ENCODE measurements at regions not wholly inside any gene's neighbourhood (a gene's known extent, or its start where the extent isn't known, plus 50 kb on each side); places are given as distances from the start of the nearest gene placed in this dataset.

DNA sequence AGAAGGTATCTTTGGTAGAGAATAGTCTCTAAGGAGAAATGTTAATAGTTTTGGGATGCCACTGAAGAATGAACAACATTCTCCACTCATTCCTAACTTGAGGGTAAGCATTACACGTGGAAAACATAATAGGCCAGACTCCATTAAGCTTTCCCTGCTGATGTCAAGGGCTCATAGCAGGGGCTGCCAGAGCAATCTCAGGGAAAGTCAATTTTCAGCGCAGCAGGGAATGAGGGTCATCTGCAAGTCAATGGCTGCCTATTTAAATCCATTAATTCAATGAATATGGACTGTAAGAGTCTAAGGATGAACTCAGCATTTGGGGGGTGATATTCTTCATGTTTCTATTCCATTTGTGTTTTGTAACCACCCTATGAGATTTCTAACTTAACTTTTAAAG is 144.2 kb upstream of the ARL4C start:
- Histone ChIP-seq H3K27me3 (ENCODE audit: insufficient read depth, low read length, poor library complexity, severe bottlenecking) (no peaks in the 10 kb centered on the region), H3K9me2 (replicated peaks; ENCODE audit: low read depth, low read length) (no peaks in the 10 kb centered on the region), H3K4me2 (ENCODE audit: low read depth, low read length, poor library complexity, severe bottlenecking) (no peak overlapping the region), H3K36me3 (ENCODE audit: insufficient read depth, low read length) (no peaks in the 10 kb centered on the region), H4K20me1 (ENCODE audit: insufficient read depth, low read length, poor library complexity, severe bottlenecking) (no peaks in the 10 kb centered on the region), H3F3A (ENCODE audit: low read depth) (no peaks in the 10 kb centered on the region), H2AFZ (ENCODE audit: low read length) (no peak overlapping the region), H3K4me3 (ENCODE audit: low read length, poor library complexity, severe bottlenecking) (no peak overlapping the region), H3K79me2 (ENCODE audit: insufficient read depth, low read length) (no peaks in the 10 kb centered on the region), H3K4me1 (ENCODE audit: insufficient read depth, low read length, poor library complexity, severe bottlenecking) (no peaks in the 10 kb centered on the region), H3K9me3 (ENCODE audit: insufficient read depth, low read depth, low read length) (peaks cover 5% of the 10 kb centered on the region; the same call in 1 of the 2 replicates), H3K9ac (ENCODE audit: low read depth, low read length, poor library complexity, severe bottlenecking) (no peak overlapping the region)
- TF ChIP-seq EZH2phosphoT487 (IDR thresholded peaks at IDR 0.05; ENCODE audit: borderline replicate concordance) = no peak
- TF ChIP-seq, protein P1, sequence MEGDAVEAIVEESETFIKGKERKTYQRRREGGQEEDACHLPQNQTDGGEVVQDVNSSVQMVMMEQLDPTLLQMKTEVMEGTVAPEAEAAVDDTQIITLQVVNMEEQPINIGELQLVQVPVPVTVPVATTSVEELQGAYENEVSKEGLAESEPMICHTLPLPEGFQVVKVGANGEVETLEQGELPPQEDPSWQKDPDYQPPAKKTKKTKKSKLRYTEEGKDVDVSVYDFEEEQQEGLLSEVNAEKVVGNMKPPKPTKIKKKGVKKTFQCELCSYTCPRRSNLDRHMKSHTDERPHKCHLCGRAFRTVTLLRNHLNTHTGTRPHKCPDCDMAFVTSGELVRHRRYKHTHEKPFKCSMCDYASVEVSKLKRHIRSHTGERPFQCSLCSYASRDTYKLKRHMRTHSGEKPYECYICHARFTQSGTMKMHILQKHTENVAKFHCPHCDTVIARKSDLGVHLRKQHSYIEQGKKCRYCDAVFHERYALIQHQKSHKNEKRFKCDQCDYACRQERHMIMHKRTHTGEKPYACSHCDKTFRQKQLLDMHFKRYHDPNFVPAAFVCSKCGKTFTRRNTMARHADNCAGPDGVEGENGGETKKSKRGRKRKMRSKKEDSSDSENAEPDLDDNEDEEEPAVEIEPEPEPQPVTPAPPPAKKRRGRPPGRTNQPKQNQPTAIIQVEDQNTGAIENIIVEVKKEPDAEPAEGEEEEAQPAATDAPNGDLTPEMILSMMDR (conservative IDR thresholded peaks at IDR 0.05; ENCODE audit: low read length) = no peak

DNA sequence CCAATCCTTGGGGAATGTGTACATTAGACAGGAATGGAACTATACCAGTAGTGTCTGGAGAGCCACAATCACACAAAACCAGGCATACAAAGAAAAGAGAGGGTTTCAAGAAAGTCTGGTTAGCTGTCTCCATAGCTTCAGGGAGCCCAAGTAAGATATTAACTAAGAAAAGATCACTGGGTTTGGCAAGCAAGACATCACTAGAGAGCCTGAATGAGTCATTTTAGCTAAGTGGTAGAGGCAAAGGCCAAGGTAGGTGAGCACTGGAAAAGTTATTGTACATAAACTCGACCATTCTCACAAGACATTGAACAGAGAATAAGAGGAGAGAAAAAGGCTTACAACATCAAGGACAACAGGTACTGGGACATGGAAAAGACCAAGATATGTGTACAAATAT is 143.8 kb upstream of the ARL4C start:
- peaks cover 5% of the 10 kb centered on the region; the same call in 1 of the 2 replicates for H3K9me3 ChIP-seq (ENCODE audit: insufficient read depth, low read depth, low read length)

DNA sequence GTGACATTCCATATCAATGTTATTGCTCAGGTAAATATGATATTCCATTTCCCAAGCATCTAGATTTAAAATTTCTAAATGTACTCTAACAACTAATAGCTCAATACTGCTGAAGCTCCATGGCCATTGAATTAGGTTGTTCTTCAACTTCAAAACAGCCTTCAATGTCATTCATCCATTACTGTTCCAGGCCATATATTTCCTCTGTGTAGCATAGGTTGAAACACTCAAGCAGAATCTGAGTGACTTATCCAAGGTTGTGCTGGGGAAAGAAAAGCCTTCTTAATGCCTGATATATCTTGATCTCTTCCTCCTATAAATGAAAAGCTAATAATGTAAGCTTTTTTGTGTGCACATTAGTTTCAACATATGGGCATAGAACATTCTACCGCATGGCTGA is 142.1 kb upstream of the ARL4C start:
- no peaks in the 10 kb centered on the region for H3K9me2 ChIP-seq (replicated peaks; ENCODE audit: low read depth, low read length)
- no peak overlapping the region for H3K4me3 ChIP-seq (ENCODE audit: low read length, poor library complexity, severe bottlenecking)
- TF ChIP-seq, protein P1 (conservative IDR thresholded peaks at IDR 0.05; ENCODE audit: low read length) = no peak
- TF ChIP-seq EZH2phosphoT487 (IDR thresholded peaks at IDR 0.05; ENCODE audit: borderline replicate concordance) = no peak
- no peaks in the 10 kb centered on the region for H3K27me3 ChIP-seq (ENCODE audit: insufficient read depth, low read length, poor library complexity, severe bottlenecking)
- H4K20me1 ChIP-seq (ENCODE audit: insufficient read depth, low read length, poor library complexity, severe bottlenecking) = no peaks in the 10 kb centered on the region
- H3K4me1 ChIP-seq (ENCODE audit: insufficient read depth, low read length, poor library complexity, severe bottlenecking) = no peaks in the 10 kb centered on the region
- no peak overlapping the region for H3K4me2 ChIP-seq (ENCODE audit: low read depth, low read length, poor library complexity, severe bottlenecking)
- no peaks in the 10 kb centered on the region for H3K36me3 ChIP-seq (ENCODE audit: insufficient read depth, low read length)
- H3K9ac ChIP-seq (ENCODE audit: low read depth, low read length, poor library complexity, severe bottlenecking) = no peak overlapping the region
- peaks cover 5% of the 10 kb centered on the region; the same call in 1 of the 2 replicates for H3K9me3 ChIP-seq (ENCODE audit: insufficient read depth, low read depth, low read length)
- H3K79me2 ChIP-seq (ENCODE audit: insufficient read depth, low read length) = no peaks in the 10 kb centered on the region
- no peak overlapping the region for H2AFZ ChIP-seq (ENCODE audit: low read length)
- H3F3A ChIP-seq (ENCODE audit: low read depth) = no peaks in the 10 kb centered on the region

More for the DNA sequence above, 143.8 kb upstream of the ARL4C start:
- H3K4me2 ChIP-seq (ENCODE audit: low read depth, low read length, poor library complexity, severe bottlenecking) = no peak overlapping the region
- H4K20me1 ChIP-seq (ENCODE audit: insufficient read depth, low read length, poor library complexity, severe bottlenecking) = no peaks in the 10 kb centered on the region
- no peaks in the 10 kb centered on the region for H3F3A ChIP-seq (ENCODE audit: low read depth)
- no peaks in the 10 kb centered on the region for H3K9me2 ChIP-seq (replicated peaks; ENCODE audit: low read depth, low read length)
- no peaks in the 10 kb centered on the region for H3K4me1 ChIP-seq (ENCODE audit: insufficient read depth, low read length, poor library complexity, severe bottlenecking)
- H3K4me3 ChIP-seq (ENCODE audit: low read length, poor library complexity, severe bottlenecking) = no peak overlapping the region
- no peaks in the 10 kb centered on the region for H3K36me3 ChIP-seq (ENCODE audit: insufficient read depth, low read length)
- H2AFZ ChIP-seq (ENCODE audit: low read length) = no peak overlapping the region
- TF ChIP-seq EZH2phosphoT487 (IDR thresholded peaks at IDR 0.05; ENCODE audit: borderline replicate concordance) = no peak
- TF ChIP-seq, protein P1 (conservative IDR thresholded peaks at IDR 0.05; ENCODE audit: low read length) = no peak
- H3K9ac ChIP-seq (ENCODE audit: low read depth, low read length, poor library complexity, severe bottlenecking) = no peak overlapping the region
- H3K27me3 ChIP-seq (ENCODE audit: insufficient read depth, low read length, poor library complexity, severe bottlenecking) = no peaks in the 10 kb centered on the region
- H3K79me2 ChIP-seq (ENCODE audit: insufficient read depth, low read length) = no peaks in the 10 kb centered on the region

Data from Loucy (cell line).